ENCODE measurements at regions not wholly inside any gene's neighbourhood (a gene's known extent, or its start where the extent isn't known, plus 50 kb on each side); places are given as distances from the start of the nearest gene placed in this dataset.

DNA sequence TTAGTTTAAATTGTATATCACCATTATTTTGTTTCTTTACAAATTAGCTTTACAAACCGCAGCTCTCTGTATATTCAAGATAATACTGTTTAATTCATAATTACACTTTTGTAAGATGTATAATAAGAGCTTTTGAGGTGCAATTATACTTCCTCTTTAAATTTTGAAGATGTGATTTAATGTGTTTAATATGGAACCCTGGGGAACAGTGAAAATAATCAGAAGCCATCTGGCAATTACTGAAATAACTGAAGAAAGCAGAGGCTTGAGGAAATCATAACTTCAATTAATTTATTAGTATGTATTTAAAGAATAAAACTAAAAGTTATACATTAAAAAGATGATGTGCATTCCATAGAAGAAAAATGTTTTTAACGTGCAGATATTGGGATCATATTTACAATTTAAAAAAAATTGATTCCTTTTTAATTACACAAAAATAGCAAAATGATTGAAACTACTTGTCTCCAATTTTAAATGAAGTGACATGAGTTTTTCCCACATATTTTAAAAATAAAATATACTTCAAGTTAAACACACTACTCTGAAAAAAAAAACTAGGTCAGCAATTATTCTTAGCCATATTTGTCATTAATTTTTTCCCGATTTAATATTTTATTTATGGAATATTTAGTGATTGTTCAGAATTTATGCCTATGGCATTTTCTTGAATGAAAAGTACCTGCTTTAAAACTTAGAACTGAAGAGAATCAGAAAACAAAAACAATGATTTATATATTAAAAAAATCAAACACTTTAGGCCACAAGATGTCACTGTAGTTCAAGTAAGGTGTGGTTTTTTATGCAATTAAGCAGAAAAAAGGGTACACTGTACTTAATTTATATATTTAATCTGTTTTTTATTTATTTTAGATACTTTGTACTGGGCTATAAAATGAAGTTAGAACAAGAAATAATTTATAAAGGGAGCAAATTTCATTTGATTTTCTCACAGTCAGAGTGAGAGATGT is 942.7 kb upstream of the NDST4 start:
- Mint-ChIP-seq H3K4me1 (no peaks in the 10 kb centered on the region), H3K27ac (no peak overlapping the region), H3K4me3 (no peak overlapping the region), H3K9me3 (no peaks in the 10 kb centered on the region), H3K27me3 (no peaks in the 10 kb centered on the region), H3K36me3 (no peaks in the 10 kb centered on the region)
- DNase-seq (no peak), ATAC-seq (ENCODE audit: low read depth) (no peak)
- POLR2A ChIA-PET = no interaction called here

DNA sequence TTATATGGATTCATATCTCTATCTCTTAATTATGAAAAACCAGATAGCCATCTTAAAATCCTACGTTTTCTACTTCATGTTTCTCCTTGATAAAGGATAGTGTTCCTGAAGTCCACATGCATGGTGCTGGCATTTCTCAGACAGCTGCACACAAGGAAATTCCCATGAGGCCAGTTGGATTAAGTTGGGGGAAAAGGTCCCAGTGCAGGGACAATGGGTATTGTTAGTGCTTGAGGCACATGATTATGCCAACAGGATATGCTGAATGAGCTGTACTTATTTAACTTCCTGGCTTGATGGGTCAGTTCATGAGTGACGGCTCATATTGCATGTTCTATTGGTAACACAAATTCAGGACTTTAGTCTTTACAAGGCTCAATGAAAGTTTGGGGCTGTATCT is 913.9 kb upstream of the NDST4 start:
- no peak for DNase-seq
- Mint-ChIP-seq H3K4me3 (no peak overlapping the region), H3K4me1 (no peaks in the 10 kb centered on the region), H3K36me3 (no peaks in the 10 kb centered on the region), H3K27me3 (no peaks in the 10 kb centered on the region), H3K9me3 (no peaks in the 10 kb centered on the region), H3K27ac (no peak overlapping the region)
- POLR2A ChIA-PET = no interaction called here
- no peak for ATAC-seq (ENCODE audit: low read depth)

DNA sequence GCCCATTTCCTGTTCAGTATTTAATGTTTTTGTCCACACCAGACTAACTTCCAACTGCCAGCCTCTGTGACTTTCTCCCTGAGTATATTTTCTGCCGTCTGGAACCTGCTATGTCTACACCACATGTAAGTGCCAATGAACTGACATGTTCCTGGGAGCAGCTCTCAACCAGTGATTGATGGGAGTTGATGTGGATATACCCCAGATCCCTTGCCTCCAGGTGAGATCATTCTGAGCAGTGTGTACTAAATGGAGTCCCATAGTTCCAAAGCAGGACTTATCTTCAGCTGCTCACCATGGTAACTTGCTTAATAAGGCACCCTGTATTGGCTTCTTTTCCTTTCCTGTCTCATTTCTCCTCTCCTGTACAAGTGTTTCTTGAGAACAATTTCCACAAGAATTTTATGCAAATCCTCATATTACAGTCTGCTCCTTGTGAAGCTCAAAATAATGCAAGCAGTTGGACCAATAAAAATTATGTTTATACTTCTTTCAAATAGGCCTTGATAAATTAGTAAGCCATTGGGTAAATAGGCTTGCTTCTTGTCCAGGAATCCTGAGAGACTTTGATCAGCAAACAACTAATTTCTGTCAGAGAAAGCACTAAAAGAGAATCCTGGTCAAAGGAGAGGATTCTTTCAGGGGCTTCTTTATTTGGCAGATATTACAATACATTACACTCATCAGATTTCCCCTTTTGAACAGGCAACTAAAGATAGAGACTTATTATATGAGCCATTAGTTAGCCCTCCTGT is 911.7 kb upstream of the NDST4 start:
- Mint-ChIP-seq H3K27ac (no peak overlapping the region), H3K27me3 (no peaks in the 10 kb centered on the region), H3K36me3 (no peaks in the 10 kb centered on the region), H3K9me3 (peaks cover 5% of the 10 kb centered on the region), H3K4me1 (no peaks in the 10 kb centered on the region), H3K4me3 (no peak overlapping the region)
- ATAC-seq (ENCODE audit: low read depth) (no peak), DNase-seq (no peak)
- POLR2A ChIA-PET = no interaction called here

DNA sequence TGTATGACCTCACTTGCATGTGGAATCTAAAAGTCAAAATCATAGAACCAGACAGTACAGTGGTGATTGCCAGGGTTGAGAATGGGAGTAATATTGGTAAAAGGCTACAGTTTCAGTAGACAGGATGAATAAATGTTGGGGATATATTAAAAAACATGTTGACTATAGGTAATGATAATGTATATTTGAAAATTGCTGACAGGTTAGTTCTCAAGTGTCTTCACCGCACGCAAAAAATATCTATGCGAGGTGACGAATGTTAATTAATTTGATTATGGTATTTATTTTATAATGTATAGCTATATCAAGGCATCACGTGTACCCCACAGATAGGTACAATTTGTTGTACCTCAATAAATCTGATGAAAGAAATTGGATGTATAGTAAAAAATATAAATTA is 909.6 kb upstream of the NDST4 start:
- Mint-ChIP-seq H3K36me3 (no peaks in the 10 kb centered on the region), H3K27me3 (no peaks in the 10 kb centered on the region), H3K4me3 (no peak overlapping the region), H3K27ac (no peak overlapping the region), H3K4me1 (no peaks in the 10 kb centered on the region), H3K9me3 (peaks cover 10% of the 10 kb centered on the region)
- POLR2A ChIA-PET = no interaction called here
- no peak for DNase-seq
- ATAC-seq (ENCODE audit: low read depth) = no peak

DNA sequence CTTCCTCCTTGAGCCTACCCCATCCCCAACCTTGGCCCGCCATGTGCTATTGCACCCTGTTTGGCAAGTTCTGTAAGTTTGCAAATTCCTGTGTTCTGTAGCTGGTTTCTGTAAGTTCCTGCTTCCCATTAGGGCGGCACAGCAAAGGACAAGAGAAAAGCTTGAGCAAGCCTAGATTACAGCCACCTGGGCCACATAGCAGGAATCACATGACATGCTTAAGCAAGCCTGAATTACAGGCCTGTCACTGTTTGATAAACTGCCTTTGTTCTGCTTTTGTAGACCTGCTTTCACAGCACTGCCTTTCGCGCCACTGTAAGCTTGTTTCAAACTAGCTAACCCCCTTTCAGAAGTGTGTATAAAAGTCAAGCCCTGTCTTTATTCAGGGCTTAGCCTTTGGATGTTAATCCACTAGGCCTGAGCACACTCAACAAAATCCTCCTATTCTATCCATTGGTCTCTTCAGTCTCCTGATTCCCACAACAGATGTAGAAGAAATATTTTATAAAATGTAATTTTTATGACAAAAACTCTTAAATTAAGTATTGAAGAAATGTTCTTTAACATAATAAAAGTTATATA is 906.8 kb upstream of the NDST4 start:
- peaks cover 20% of the 10 kb centered on the region for H3K9me3 Mint-ChIP-seq
- ATAC-seq (ENCODE audit: low read depth) (no peak), DNase-seq (no peak)
- H3K4me1 Mint-ChIP-seq = no peaks in the 10 kb centered on the region
- no peak overlapping the region for H3K4me3 Mint-ChIP-seq
- no peaks in the 10 kb centered on the region for H3K27me3 Mint-ChIP-seq
- H3K27ac Mint-ChIP-seq = no peak overlapping the region
- POLR2A ChIA-PET = no interaction called here
- H3K36me3 Mint-ChIP-seq = peaks cover 1% of the 10 kb centered on the region

DNA sequence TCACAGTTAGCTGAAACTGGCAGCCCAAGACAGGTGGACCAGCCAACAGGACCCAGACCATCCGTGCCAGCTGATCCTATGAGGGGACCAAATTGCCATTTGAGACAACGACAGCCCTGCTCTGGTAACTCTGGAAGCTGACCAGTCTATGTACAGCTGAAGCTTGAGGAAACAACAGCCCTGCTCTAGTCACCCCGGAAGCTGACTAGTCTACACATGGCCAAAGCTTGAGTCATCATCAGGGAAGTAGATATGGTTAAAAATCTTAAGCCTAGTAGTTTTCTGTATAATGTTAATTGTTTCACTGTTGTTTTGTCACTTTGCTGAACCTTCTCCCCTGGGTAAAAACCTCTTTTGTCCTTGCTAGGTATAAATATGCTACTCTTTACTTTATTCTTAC is 905.4 kb upstream of the NDST4 start:
- DNase-seq (no peak), ATAC-seq (ENCODE audit: low read depth) (no peak)
- no peaks in the 10 kb centered on the region for H3K4me1 Mint-ChIP-seq
- peaks cover 27% of the 10 kb centered on the region for H3K9me3 Mint-ChIP-seq
- peaks cover 1% of the 10 kb centered on the region for H3K36me3 Mint-ChIP-seq
- no peak overlapping the region for H3K4me3 Mint-ChIP-seq
- no peaks in the 10 kb centered on the region for H3K27me3 Mint-ChIP-seq
- H3K27ac Mint-ChIP-seq = no peak overlapping the region
- POLR2A ChIA-PET = no interaction called here

DNA sequence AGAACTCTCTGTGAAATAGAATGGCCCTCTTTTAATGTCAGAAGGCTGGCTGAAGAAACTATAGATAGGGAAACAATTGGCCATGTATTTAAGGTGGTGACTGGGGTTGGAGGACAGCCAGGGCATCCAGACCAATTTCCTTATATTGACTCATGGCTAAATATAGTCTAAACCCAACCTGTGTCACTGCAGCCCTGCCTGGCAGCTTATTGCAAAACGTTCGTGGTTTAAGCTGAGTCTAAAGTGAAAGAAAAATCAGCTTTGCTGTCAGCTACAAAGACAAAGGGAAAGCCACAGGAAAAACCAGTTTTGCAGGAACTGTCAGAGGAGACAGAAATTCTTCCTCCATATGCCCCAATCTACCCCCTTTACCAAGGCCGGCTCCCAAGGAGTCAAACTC is 902.8 kb upstream of the NDST4 start:
- H3K27me3 Mint-ChIP-seq = no peaks in the 10 kb centered on the region
- ATAC-seq (ENCODE audit: low read depth) (no peak), DNase-seq (no peak)
- no peak overlapping the region for H3K27ac Mint-ChIP-seq
- POLR2A ChIA-PET = no interaction called here
- peaks cover 1% of the 10 kb centered on the region for H3K36me3 Mint-ChIP-seq
- H3K9me3 Mint-ChIP-seq = peaks cover 23% of the 10 kb centered on the region
- H3K4me3 Mint-ChIP-seq = no peak overlapping the region
- H3K4me1 Mint-ChIP-seq = no peaks in the 10 kb centered on the region

DNA sequence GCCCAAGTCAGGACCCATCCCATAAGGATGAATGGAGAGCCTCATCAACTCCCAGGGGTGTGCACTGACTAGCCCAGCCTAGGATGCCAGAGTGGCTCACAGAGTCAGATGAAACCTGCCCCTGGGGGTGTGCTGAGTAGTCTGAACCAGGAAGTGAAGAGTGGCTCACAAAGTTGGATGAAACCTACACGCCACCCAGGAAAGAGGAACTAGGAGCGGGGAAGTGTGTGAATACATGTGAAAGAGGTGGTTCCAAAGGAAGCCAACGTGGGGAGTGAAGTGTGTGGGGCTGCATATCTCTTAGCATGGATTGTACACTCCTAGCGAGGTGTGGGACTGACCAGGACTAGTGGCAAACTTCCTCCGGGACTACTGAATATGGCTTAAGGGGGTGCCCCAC is 902.1 kb upstream of the NDST4 start:
- Mint-ChIP-seq H3K36me3 (peaks cover 1% of the 10 kb centered on the region), H3K4me3 (no peak overlapping the region), H3K4me1 (no peaks in the 10 kb centered on the region), H3K9me3 (peaks cover 22% of the 10 kb centered on the region), H3K27me3 (no peaks in the 10 kb centered on the region), H3K27ac (no peak overlapping the region)
- POLR2A ChIA-PET = no interaction called here
- ATAC-seq (ENCODE audit: low read depth) (no peak), DNase-seq (no peak)

DNA sequence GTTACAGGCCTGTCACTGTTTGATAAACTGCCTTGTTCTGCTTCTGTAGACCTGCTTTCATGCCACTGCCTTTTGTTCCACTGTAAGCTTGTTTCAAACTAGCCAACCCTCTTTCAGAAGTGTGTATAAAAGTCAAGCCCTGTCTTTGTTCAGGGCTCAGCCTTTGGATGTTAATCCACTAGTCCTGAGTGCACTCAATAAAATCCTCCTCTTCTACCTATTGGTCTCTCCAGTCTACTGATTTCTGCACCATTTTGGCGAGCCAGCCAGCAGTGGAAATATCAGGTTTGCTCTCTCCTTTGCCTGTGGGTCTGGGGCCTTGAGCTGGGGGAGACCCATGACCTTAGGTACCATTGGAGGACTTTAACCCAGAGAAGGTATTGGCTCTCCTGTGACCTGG is 901.6 kb upstream of the NDST4 start:
- Mint-ChIP-seq H3K4me3 (no peak overlapping the region), H3K9me3 (peaks cover 22% of the 10 kb centered on the region), H3K27ac (no peak overlapping the region), H3K27me3 (no peaks in the 10 kb centered on the region), H3K36me3 (peaks cover 1% of the 10 kb centered on the region), H3K4me1 (no peaks in the 10 kb centered on the region)
- no peak for DNase-seq
- POLR2A ChIA-PET = no interaction called here
- ATAC-seq (ENCODE audit: low read depth) = no peak

DNA sequence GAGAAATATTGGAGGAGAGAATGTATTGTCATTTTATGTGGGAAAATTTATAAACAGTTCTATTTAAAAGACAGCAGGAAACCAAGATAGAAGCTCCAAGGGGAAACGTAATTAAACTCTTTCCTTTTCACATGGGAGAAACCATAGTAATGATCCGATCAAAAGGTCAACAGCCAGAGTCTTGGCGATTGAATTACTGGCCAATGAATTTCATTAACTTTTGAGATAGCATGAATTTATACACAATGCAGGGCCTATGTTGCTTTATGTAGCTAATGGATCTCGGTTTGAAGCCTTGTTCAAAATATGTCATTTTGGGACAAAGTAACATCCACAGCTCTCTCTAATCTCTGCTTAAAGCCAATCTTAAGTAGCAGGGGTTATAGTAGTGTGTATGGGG is 897.5 kb upstream of the NDST4 start:
- Mint-ChIP-seq H3K4me1 (no peaks in the 10 kb centered on the region), H3K9me3 (peaks cover 13% of the 10 kb centered on the region), H3K27ac (no peak overlapping the region), H3K27me3 (no peaks in the 10 kb centered on the region), H3K4me3 (no peak overlapping the region), H3K36me3 (peaks cover 1% of the 10 kb centered on the region)
- ATAC-seq (ENCODE audit: low read depth) = no peak
- POLR2A ChIA-PET = no interaction called here
- DNase-seq = no peak

DNA sequence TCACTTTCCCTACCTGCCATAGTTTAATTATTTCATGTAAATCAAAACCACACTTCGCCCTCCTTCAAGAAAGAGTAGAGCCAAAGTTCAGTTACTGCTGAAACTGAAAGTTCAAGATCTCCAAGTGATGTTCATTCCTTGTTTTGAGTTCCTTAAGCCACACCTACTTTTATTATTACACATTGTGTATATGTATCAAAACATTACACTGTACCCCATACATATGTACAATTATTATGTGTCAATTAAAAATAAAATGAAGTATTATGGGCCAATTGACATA is 892.3 kb upstream of the NDST4 start:
- Mint-ChIP-seq H3K27me3 (no peaks in the 10 kb centered on the region), H3K36me3 (no peaks in the 10 kb centered on the region), H3K9me3 (peaks cover 3% of the 10 kb centered on the region), H3K4me1 (no peaks in the 10 kb centered on the region), H3K27ac (peak overlapping the region; percentile 31), H3K4me3 (no peak overlapping the region)
- ATAC-seq (ENCODE audit: low read depth) = no peak
- POLR2A ChIA-PET = no interaction called here
- DNase-seq = no peak

DNA sequence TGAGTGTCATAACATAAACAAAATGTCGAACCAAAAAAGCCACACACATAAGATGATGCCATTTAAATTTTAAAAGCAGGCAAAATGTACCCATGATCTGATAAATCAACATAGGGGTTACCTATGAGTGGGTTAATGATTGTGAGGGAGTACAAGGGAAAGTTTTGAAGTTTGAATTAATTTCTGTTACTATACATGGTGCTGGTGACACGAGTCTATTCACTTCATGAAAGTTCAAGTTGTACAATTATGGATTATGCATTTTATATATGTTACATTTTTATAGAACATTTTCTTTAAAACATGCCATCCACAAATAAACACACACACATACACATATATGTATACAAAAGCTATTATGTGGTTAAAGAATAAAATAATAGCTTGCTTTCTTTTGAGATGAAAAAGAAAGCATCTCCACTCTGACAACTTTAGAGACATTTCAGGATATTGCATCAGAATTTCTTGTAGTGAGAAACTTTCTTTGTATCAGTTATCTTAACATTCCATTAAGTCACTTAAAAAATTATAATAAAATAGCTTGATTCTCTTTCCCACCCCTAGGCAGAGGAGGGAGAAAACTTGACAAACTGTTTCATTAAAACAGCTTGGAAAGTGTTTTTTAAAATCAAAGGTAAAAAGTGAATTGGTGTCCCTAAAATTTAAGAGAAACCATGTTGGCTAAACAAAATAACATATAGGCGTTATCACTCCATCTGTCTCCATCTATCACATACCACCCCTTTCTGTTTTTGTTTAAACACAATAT is 891.8 kb upstream of the NDST4 start:
- H3K4me3 Mint-ChIP-seq = no peak overlapping the region
- peak overlapping the region; percentile 31 for H3K27ac Mint-ChIP-seq
- peaks cover 3% of the 10 kb centered on the region for H3K9me3 Mint-ChIP-seq
- H3K4me1 Mint-ChIP-seq = no peaks in the 10 kb centered on the region
- ATAC-seq (ENCODE audit: low read depth) (no peak), DNase-seq (no peak)
- H3K27me3 Mint-ChIP-seq = no peaks in the 10 kb centered on the region
- H3K36me3 Mint-ChIP-seq = no peaks in the 10 kb centered on the region
- POLR2A ChIA-PET = no interaction called here

DNA sequence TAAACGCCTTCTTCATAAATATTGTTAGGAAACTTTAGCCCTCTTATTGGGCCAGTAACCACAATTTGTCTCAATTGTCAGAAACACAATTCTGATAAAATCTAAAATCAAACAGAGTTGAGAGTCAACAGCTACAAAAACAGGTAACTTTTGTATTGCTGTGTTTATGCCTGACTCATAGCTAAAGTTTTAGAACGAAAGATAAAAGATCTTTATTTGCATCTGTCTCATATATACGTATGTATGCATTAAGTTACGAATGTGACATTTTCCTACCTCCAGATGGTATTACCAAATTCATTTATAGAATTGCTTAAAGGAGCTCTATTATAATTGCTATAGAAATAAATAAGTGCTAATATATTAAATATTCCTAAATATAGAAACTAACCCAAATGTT is 887.9 kb upstream of the NDST4 start:
- ATAC-seq (ENCODE audit: low read depth) (no peak), DNase-seq (no peak)
- Mint-ChIP-seq H3K36me3 (no peaks in the 10 kb centered on the region), H3K27me3 (no peaks in the 10 kb centered on the region), H3K4me3 (no peak overlapping the region), H3K4me1 (no peaks in the 10 kb centered on the region), H3K27ac (no peak overlapping the region), H3K9me3 (peaks cover 3% of the 10 kb centered on the region)
- POLR2A ChIA-PET = no interaction called here
